Effector memory CD8-positive, alpha-beta T cell (primary cell): ENCODE measurements at regions not wholly inside any gene's neighbourhood (a gene's known extent, or its start where the extent isn't known, plus 50 kb on each side); places are given as distances from the start of the nearest gene placed in this dataset.
"Not testable (repeated sequence)": the region's sequence is repeated elsewhere in the genome, so short reads cannot be mapped to it uniquely, and the experiment has no call there.

Experiments used
- ATAC-seq: fragments of 150-1000 bp; cut with Tn5 transposase; replicated peaks from 2 replicates; pipeline ENCODE4 v1.10.0; 2021; ENCODE audit warnings: mild to moderate bottlenecking, moderate library complexity
- DNase-seq, 3 experiments: peaks; one replicate each; pipeline ENCODE4 v3.0.0; 2021
- H3K27ac Mint-ChIP-seq, 2 donors: one replicate each; pipeline ENCODE4 v1.8.0; 2022; ENCODE audit warnings: mild to moderate bottlenecking in 2 of 2, mixed read lengths in 2 of 2, moderate library complexity in 2 of 2
- H3K27me3 Mint-ChIP-seq, 2 donors: one replicate each; pipeline ENCODE4 v1.8.0; 2022; ENCODE audit warnings: mixed read lengths in 2 of 2
- H3K36me3 Mint-ChIP-seq: one replicate; pipeline ENCODE4 v1.8.0; 2022; ENCODE audit warnings: mild to moderate bottlenecking, moderate library complexity, mixed read lengths; ENCODE audit not compliant: insufficient read depth
- H3K4me1 Mint-ChIP-seq, 2 donors: one replicate each; pipeline ENCODE4 v1.8.0; 2022; ENCODE audit warnings: low read depth in 2 of 2, mixed read lengths in 2 of 2
- H3K4me3 Mint-ChIP-seq, 2 donors: one replicate each; pipeline ENCODE4 v1.8.0; 2022; ENCODE audit warnings: mild to moderate bottlenecking in 2 of 2, mixed read lengths in 2 of 2, moderate library complexity in 2 of 2
- H3K9me3 Mint-ChIP-seq, 2 donors: one replicate each; pipeline ENCODE4 v1.8.0; 2022; ENCODE audit warnings: mixed read lengths in 2 of 2

GRCh38 chr10:115028419-115028818 lies 64.7 kb upstream of the ATRNL1 start:
- Mint-ChIP-seq H3K9me3 (no peaks in the 10 kb centered on the region), H3K4me3 (no peak overlapping the region), H3K36me3 (peaks cover 5% of the 10 kb centered on the region), H3K27me3 (peaks cover 0 to 16% of the 10 kb centered on the region in 2 donors), H3K27ac (no peak overlapping the region), H3K4me1 (no peaks in the 10 kb centered on the region)
- ATAC-seq (no peak), DNase-seq (no peak)

- Mint-ChIP-seq H3K4me1 (no peaks in the 10 kb centered on the region), H3K27ac (no peak overlapping the region), H3K4me3 (no peak overlapping the region), H3K9me3 (no peaks in the 10 kb centered on the region), H3K36me3 (peaks cover 5% of the 10 kb centered on the region), H3K27me3 (peaks cover 0 to 6% of the 10 kb centered on the region in 2 donors)
- no peak for ATAC-seq
- no peak for DNase-seq
Observed at GRCh38 chr10:115029452-115030375, 63.5 kb upstream of the ATRNL1 start.

GRCh38 chr10:115030483-115031200 lies 62.5 kb upstream of the ATRNL1 start:
- no peak overlapping the region for H3K27ac Mint-ChIP-seq
- peaks cover 5% of the 10 kb centered on the region for H3K36me3 Mint-ChIP-seq
- no peaks in the 10 kb centered on the region for H3K9me3 Mint-ChIP-seq
- H3K4me1 Mint-ChIP-seq: no peaks in the 10 kb centered on the region
- H3K4me3 Mint-ChIP-seq: no peak overlapping the region
- ATAC-seq (no peak), DNase-seq (no peak)
- H3K27me3 Mint-ChIP-seq: peaks cover 7 to 8% of the 10 kb centered on the region in 2 donors

DNA sequence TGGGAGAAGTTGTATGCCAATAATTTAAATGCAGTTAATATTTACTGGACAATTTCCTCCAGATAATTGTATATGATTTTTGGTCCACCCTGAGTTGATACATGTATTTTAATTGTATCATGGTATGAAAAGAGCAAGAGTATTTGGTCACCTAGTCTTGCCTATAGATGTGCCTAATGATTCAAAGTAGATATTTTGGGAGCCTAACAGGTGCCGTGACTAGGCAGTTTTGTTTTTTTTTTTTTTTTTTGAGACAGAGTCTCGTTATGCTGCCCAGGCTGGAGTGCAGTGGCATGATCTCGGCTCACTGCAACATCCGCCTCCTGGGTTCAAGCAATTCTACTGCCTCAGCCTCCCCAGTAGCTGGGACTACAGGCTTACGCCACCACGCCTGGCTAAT lies 59.3 kb upstream of the ATRNL1 start:
- Mint-ChIP-seq H3K27ac (no peak overlapping the region), H3K27me3 (peaks cover 34 to 36% of the 10 kb centered on the region in 2 donors), H3K9me3 (no peaks in the 10 kb centered on the region), H3K36me3 (no peaks in the 10 kb centered on the region), H3K4me1 (no peaks in the 10 kb centered on the region), H3K4me3 (no peak overlapping the region)
- ATAC-seq (no peak), DNase-seq (no peak)

GRCh38 chr10:115039781-115040180 lies 53.4 kb upstream of the ATRNL1 start:
- H3K36me3 Mint-ChIP-seq, H3K4me1 Mint-ChIP-seq, H3K4me3 Mint-ChIP-seq, H3K27ac Mint-ChIP-seq, H3K9me3 Mint-ChIP-seq, ATAC-seq, DNase-seq: not testable (repeated sequence)
- peaks cover 42 to 55% of the 10 kb centered on the region in 2 donors for H3K27me3 Mint-ChIP-seq
